A549 (cell line): ENCODE measurements at regions not wholly inside any gene's neighbourhood (a gene's known extent, or its start where the extent isn't known, plus 50 kb on each side); places are given as distances from the start of the nearest gene placed in this dataset.

ENCODE experiments used
- ATAC-seq, 2 experiments: fragments of 200-7000 bp in 1 of 2; fragments of >200 bp in 1 of 2; cut with Nextera tagmentation in 1 of 2; cut with Tn5 transposase in 1 of 2; 3 replicates each; pipeline versions ENCODE4 v1.8.0 to v1.9.1; 2018 to 2020; ENCODE audit warnings: mild to moderate bottlenecking in 1 of 2, moderate library complexity in 1 of 2
- CTCF ChIA-PET: fragments of 300-600 bp; sonication (Branson Sonifier 250); formaldehyde crosslinking; extraction: SDS; loops from one replicate; lab custom pipeline; 2021; ENCODE audit warnings: antibody characterized with exemption, inconsistent platforms; lab: Yijun Ruan, JAX
- POLR2A ChIA-PET: fragments of 350-600 bp; formaldehyde crosslinking; extraction: SDS; loops from one replicate; lab custom pipeline; 2021; ENCODE audit warnings: antibody characterized with exemption, inconsistent platforms; lab: Yijun Ruan, JAX
- DNase-seq, 2 experiments: peaks; one replicate each; pipeline versions ENCODE4 v3.0.0 to v3.0.0-alpha.2; 2011 to 2016; ENCODE audit warnings: low read depth in 1 of 2, low spot score in 1 of 2
- FAIRE-seq: peaks from 2 replicates; lab custom pipeline; 2011; peaks lifted over from hg19 to GRCh38; lab: Jason Lieb, UNC
- H3K27ac ChIP-seq, 2 experiments: fragments of >200 bp; sonication (Bioruptor Twin); formaldehyde crosslinking; 3 replicates each; pipeline ENCODE4 v1.5.1; 2016 to 2017
- H3K4me1 ChIP-seq: fragments of >200 bp; sonication (Bioruptor Twin); formaldehyde crosslinking; 3 replicates; pipeline ENCODE4 v1.6.1; 2016
- H3K4me2 ChIP-seq: fragments of >200 bp; sonication (Bioruptor Twin); formaldehyde crosslinking; 3 replicates; pipeline ENCODE4 v1.6.1; 2016
- H3K4me3 ChIP-seq: fragments of >200 bp; sonication (Bioruptor Twin); formaldehyde crosslinking; 3 replicates; pipeline ENCODE4 v1.5.1; 2016
- H3K9me3 ChIP-seq: fragments of >200 bp; sonication (Bioruptor Twin); formaldehyde crosslinking; 3 replicates; pipeline ENCODE4 v1.6.1; 2016
- BHLHE40 ChIP-seq: IDR thresholded peaks from 2 replicates; pipeline ENCODE4 v1.6.1; 2012; ENCODE audit warnings: low read depth, low read length, inconsistent platforms
- CBX2 ChIP-seq: fragments of 200-600 bp; sonication (generic); IDR thresholded peaks from 2 replicates; pipeline ENCODE4 v1.6.1; 2016; ENCODE audit warnings: low read depth, mild to moderate bottlenecking, borderline replicate concordance
- CHD2 ChIP-seq: fragments of 150-350 bp; IDR thresholded peaks from 2 replicates; pipeline ENCODE4 v1.6.1; 2014; ENCODE audit warnings: low read length; ENCODE audit not compliant: partially characterized antibody
- CHD4 ChIP-seq: fragments of 200-600 bp; sonication (generic); IDR thresholded peaks from 2 replicates; pipeline ENCODE4 v1.6.1; 2016; ENCODE audit warnings: antibody characterized with exemption, mild to moderate bottlenecking, borderline replicate concordance
- EHF ChIP-seq: fragments of 250-450 bp; sonication (Bioruptor Pico); IDR thresholded peaks from 2 replicates; pipeline ENCODE4 v1.5.0; 2020; ENCODE audit warnings: mild to moderate bottlenecking
- EHMT2 ChIP-seq: fragments of 200-600 bp; sonication (generic); IDR thresholded peaks from 2 replicates; pipeline ENCODE4 v1.6.1; 2016; ENCODE audit warnings: antibody characterized with exemption, low read depth, mild to moderate bottlenecking, moderate library complexity
- ESRRA ChIP-seq: fragments of 150-350 bp; IDR thresholded peaks from 2 replicates; pipeline ENCODE4 v1.6.1; 2014; ENCODE audit warnings: mild to moderate bottlenecking, low read length, borderline replicate concordance
- FOXS1 ChIP-seq: fragments of 250-450 bp; sonication (Bioruptor Pico); IDR thresholded peaks from 2 replicates; pipeline ENCODE4 v1.5.0; 2020; ENCODE audit warnings: mild to moderate bottlenecking, moderate library complexity
- HDAC2 ChIP-seq: fragments of 200-600 bp; sonication (generic); IDR thresholded peaks from 2 replicates; pipeline ENCODE4 v1.6.1; 2016
- HES2 ChIP-seq: fragments of >200 bp; sonication (Bioruptor Twin); formaldehyde crosslinking; IDR thresholded peaks from 2 replicates; pipeline ENCODE4 v1.6.1; 2016
- HMGXB4 ChIP-seq: fragments of 250-450 bp; sonication (Bioruptor Pico); IDR thresholded peaks from 2 replicates; pipeline ENCODE4 v1.5.0; 2021; ENCODE audit warnings: mild to moderate bottlenecking, moderate library complexity, borderline replicate concordance
- KDM1A ChIP-seq: fragments of 200-600 bp; sonication (generic); IDR thresholded peaks from 2 replicates; pipeline ENCODE4 v1.6.1; 2016; ENCODE audit warnings: low read depth, mild to moderate bottlenecking
- KDM5A ChIP-seq: fragments of 200-600 bp; sonication (generic); IDR thresholded peaks from 2 replicates; pipeline ENCODE4 v1.6.1; 2016; ENCODE audit warnings: antibody characterized with exemption, mild to moderate bottlenecking
- MAZ ChIP-seq: fragments of 150-350 bp; IDR thresholded peaks from 2 replicates; pipeline ENCODE4 v1.6.1; 2014; ENCODE audit warnings: antibody characterized with exemption, low read depth, low read length, borderline replicate concordance
- NPAS2 ChIP-seq: fragments of 250-450 bp; sonication (Bioruptor Pico); IDR thresholded peaks from 2 replicates; pipeline ENCODE4 v1.8.0; 2022; ENCODE audit warnings: mild to moderate bottlenecking, moderate library complexity, borderline replicate concordance
- PBX3 ChIP-seq: IDR thresholded peaks from 2 replicates; pipeline ENCODE4 v1.6.1; 2012
- POLR2AphosphoS2 ChIP-seq: conservative IDR thresholded peaks from 2 replicates; pipeline ENCODE4 v1.6.1; 2012; ENCODE audit warnings: low read length, improper control_type of control experiment, inconsistent platforms
- RAD21 ChIP-seq, 2 experiments: fragments of >200 bp in 1 of 2; sonication (Bioruptor Twin) in 1 of 2; formaldehyde crosslinking in 1 of 2; IDR thresholded peaks in 1 of 2; conservative IDR thresholded peaks in 1 of 2; 2 replicates in 1 of 2; 3 replicates in 1 of 2; pipeline ENCODE4 v1.6.1; 2012 to 2018; ENCODE audit warnings: inconsistent platforms in 1 of 2
- SREBF2 ChIP-seq: fragments of 450-650 bp; IDR thresholded peaks from 2 replicates; pipeline ENCODE4 v1.6.1; 2014; ENCODE audit warnings: mild to moderate bottlenecking, moderate library complexity
- TFCP2L1 ChIP-seq: fragments of 250-450 bp; sonication (Bioruptor Pico); IDR thresholded peaks from 2 replicates; pipeline ENCODE4 v1.5.0; 2021; ENCODE audit warnings: mild to moderate bottlenecking
- TP53 ChIP-seq: fragments of 250-450 bp; sonication (Bioruptor Pico); IDR thresholded peaks from 2 replicates; pipeline ENCODE4 v1.5.0; 2021; ENCODE audit warnings: mild to moderate bottlenecking, moderate library complexity
- ZSCAN20 ChIP-seq: fragments of 250-450 bp; sonication (Bioruptor Pico); IDR thresholded peaks from 2 replicates; pipeline ENCODE4 v1.8.0; 2022; ENCODE audit warnings: mild to moderate bottlenecking, moderate library complexity
- whole genome bisulfite sequencing: methylation state at CpG from one replicate; pipeline ENCODE4 v1.1.6; 2017; ENCODE audit errors: missing lambda C conversion rate; 5-methylcytosine and 5-hydroxymethylcytosine counted together
- TF ChIP-seq, protein P1 (sequence below): fragments of >200 bp; sonication (Bioruptor Twin); formaldehyde crosslinking; IDR thresholded peaks from 3 replicates; pipeline ENCODE4 v1.5.1; 2016
- TF ChIP-seq, protein P2 (sequence below): fragments of 200-600 bp; sonication (generic); IDR thresholded peaks from 2 replicates; pipeline ENCODE4 v1.6.1; 2016; ENCODE audit warnings: antibody characterized with exemption, mild to moderate bottlenecking, moderate library complexity

DNA sequence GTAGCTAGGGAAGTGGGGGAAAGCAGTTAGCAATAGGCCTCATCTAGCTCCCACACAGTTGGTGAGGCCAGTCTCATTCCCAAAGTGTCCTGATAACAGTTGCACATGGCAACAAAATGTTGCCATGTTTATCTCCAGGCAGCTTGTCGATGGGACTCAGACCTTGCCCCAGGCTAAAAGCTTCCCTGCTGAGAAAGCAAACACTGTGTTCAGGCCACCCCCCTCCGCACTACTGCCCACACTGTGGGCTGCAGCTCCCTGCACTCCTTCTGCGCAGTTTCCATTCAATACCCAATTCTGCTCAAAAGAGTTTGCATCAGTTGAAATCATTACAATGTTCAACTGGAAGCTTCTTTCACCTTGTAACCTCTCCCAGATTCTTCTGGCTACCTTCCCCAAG, 287.8 kb upstream of the GK2 start (continued):
- TF ChIP-seq HMGXB4 (CRISPR knock-in tag): no peak
- TF ChIP-seq POLR2AphosphoS2: no peak

- DNase-seq (no peak), FAIRE-seq (no peak), ATAC-seq (no peak)
- Histone ChIP-seq H3K4me3 (no peak overlapping the region), H3K27ac (no peak overlapping the region), H3K9me3 (no peaks in the 10 kb centered on the region), H3K4me2 (no peak overlapping the region), H3K4me1 (no peaks in the 10 kb centered on the region)
- ChIA-PET POLR2A (no interaction called here), CTCF (no interaction called here)
- TF ChIP-seq EHF (CRISPR knock-in tag) (no peak), FOXS1 (CRISPR knock-in tag) (no peak), CBX2 (no peak), ESRRA (no peak), SREBF2 (no peak), POLR2AphosphoS2 (no peak), MAZ (no peak), TP53 (CRISPR knock-in tag) (no peak), EHMT2 (no peak), CHD4 (no peak), KDM1A (no peak), RAD21 (conservative IDR thresholded peaks at IDR 0.05 in 1 of 2, IDR thresholded peaks at IDR 0.05 in 1 of 2) (no peak), KDM5A (no peak), TFCP2L1 (no peak), PBX3 (no peak)
- TF ChIP-seq, protein P1, sequence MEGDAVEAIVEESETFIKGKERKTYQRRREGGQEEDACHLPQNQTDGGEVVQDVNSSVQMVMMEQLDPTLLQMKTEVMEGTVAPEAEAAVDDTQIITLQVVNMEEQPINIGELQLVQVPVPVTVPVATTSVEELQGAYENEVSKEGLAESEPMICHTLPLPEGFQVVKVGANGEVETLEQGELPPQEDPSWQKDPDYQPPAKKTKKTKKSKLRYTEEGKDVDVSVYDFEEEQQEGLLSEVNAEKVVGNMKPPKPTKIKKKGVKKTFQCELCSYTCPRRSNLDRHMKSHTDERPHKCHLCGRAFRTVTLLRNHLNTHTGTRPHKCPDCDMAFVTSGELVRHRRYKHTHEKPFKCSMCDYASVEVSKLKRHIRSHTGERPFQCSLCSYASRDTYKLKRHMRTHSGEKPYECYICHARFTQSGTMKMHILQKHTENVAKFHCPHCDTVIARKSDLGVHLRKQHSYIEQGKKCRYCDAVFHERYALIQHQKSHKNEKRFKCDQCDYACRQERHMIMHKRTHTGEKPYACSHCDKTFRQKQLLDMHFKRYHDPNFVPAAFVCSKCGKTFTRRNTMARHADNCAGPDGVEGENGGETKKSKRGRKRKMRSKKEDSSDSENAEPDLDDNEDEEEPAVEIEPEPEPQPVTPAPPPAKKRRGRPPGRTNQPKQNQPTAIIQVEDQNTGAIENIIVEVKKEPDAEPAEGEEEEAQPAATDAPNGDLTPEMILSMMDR: no peak
- 28% methylated on average over 3 of the region's 3 CpGs for WGBS
Observed at GRCh38 chr4:79689740-79690139, 281.7 kb upstream of the GK2 start.

DNA sequence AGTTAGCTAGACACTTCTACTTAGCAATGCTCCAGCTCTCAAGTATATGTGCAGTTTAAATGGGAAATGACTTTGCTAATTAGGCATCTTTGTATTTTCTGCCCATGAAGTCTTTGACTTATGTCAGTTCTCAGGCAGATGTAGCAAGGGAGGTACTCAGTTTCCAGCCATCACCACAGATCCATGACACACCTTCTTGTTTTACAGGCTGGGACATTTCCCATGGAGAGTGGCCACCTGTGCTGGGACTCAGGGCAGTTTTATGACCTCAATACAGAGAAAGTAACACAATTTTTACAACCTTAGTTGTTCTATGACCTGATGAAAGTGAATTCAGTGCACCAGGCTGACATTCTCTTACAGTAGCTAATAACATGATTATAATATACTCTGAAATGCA, 280.7 kb upstream of the GK2 start:
- Histone ChIP-seq H3K9me3 (no peaks in the 10 kb centered on the region), H3K4me3 (no peak overlapping the region), H3K4me2 (no peak overlapping the region), H3K4me1 (no peaks in the 10 kb centered on the region), H3K27ac (no peak overlapping the region)
- TF ChIP-seq, protein P2, sequence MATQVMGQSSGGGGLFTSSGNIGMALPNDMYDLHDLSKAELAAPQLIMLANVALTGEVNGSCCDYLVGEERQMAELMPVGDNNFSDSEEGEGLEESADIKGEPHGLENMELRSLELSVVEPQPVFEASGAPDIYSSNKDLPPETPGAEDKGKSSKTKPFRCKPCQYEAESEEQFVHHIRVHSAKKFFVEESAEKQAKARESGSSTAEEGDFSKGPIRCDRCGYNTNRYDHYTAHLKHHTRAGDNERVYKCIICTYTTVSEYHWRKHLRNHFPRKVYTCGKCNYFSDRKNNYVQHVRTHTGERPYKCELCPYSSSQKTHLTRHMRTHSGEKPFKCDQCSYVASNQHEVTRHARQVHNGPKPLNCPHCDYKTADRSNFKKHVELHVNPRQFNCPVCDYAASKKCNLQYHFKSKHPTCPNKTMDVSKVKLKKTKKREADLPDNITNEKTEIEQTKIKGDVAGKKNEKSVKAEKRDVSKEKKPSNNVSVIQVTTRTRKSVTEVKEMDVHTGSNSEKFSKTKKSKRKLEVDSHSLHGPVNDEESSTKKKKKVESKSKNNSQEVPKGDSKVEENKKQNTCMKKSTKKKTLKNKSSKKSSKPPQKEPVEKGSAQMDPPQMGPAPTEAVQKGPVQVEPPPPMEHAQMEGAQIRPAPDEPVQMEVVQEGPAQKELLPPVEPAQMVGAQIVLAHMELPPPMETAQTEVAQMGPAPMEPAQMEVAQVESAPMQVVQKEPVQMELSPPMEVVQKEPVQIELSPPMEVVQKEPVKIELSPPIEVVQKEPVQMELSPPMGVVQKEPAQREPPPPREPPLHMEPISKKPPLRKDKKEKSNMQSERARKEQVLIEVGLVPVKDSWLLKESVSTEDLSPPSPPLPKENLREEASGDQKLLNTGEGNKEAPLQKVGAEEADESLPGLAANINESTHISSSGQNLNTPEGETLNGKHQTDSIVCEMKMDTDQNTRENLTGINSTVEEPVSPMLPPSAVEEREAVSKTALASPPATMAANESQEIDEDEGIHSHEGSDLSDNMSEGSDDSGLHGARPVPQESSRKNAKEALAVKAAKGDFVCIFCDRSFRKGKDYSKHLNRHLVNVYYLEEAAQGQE: no peak
- TF ChIP-seq HDAC2 (no peak), CHD2 (no peak), HES2 (no peak), FOXS1 (CRISPR knock-in tag) (no peak), NPAS2 (no peak), ZSCAN20 (CRISPR knock-in tag) (no peak), BHLHE40 (no peak)
- POLR2A ChIA-PET: no interaction called here
- no peak for DNase-seq
- CTCF ChIA-PET: no interaction called here
- no peak for ATAC-seq
- FAIRE-seq: no peak
